ENCODE measurements at regions not wholly inside any gene's neighbourhood (a gene's known extent, or its start where the extent isn't known, plus 50 kb on each side); places are given as distances from the start of the nearest gene placed in this dataset.

GRCh38 chr10:129123428-129123827, 343.6 kb upstream of the MGMT start:
- no peaks in the 10 kb centered on the region for H4K20me1 ChIP-seq (replicated peaks; ENCODE audit: control insufficient read depth, insufficient read depth, low read length)
- H3K79me2 ChIP-seq (ENCODE audit: control insufficient read depth, insufficient read depth, low read length): no peaks in the 10 kb centered on the region
- no peaks in the 10 kb centered on the region for H3K36me3 ChIP-seq (ENCODE audit: control insufficient read depth, insufficient read depth, low read length)
- POLR2A ChIA-PET: no interaction called here
- intact Hi-C loops (cut with micrococcal nuclease) (no loop called here), in situ Hi-C loops (cut with MboI) (no loop called here)
- no peaks in the 10 kb centered on the region for H3K4me1 ChIP-seq (replicated peaks in 1 of 2; ENCODE audit: control insufficient read depth in 2 of 2, insufficient read depth in 2 of 2, low read length in 2 of 2)
- H3K4me3 ChIP-seq: no peak overlapping the region
- FAIRE-seq (no peak), DNase-seq (ENCODE audit: extremely low read depth in 1 of 4, low spot score in 3 of 4) (no peak), ATAC-seq (no peak)
- H3K27ac ChIP-seq (ENCODE audit: extremely low read depth, low read depth, low read length): no peak overlapping the region
- CTCF ChIA-PET (ENCODE audit: low intra/inter-chr PET ratio): no interaction called here
- no peaks in the 10 kb centered on the region for H3K9me1 ChIP-seq (ENCODE audit: control insufficient read depth, insufficient read depth, low read length)
- H2AFZ ChIP-seq (ENCODE audit: low read depth, low read length): no peak overlapping the region
- H3K4me2 ChIP-seq (ENCODE audit: insufficient read depth, low read length): no peak overlapping the region
- no peaks in the 10 kb centered on the region for H3K9me3 ChIP-seq (replicated peaks; ENCODE audit: control insufficient read depth, insufficient read depth, low read depth, low read length)
- TF ChIP-seq ZNF518B (CRISPR knock-in tag; IDR thresholded peaks at IDR 0.05) (no peak), NFE2 (IDR thresholded peaks at IDR 0.05; ENCODE audit: low read depth) (no peak)
- no TSS peak for BruUV-seq (replicated peaks)
- H3K27me3 ChIP-seq (ENCODE audit: control insufficient read depth in 2 of 2, insufficient read depth in 2 of 2, low read length in 2 of 2): peaks cover 0 to 4% of the 10 kb centered on the region in 2 experiments; a peak in 1 of 5 replicates
- WGBS (ENCODE audit: insufficient coverage, low coverage, missing lambda C conversion rate): 2% methylated on average over 6 of the region's 6 CpGs
- H3K9ac ChIP-seq (ENCODE audit: insufficient read depth in 1 of 2, low read depth in 2 of 2, low read length in 2 of 2): no peak overlapping the region

DNA sequence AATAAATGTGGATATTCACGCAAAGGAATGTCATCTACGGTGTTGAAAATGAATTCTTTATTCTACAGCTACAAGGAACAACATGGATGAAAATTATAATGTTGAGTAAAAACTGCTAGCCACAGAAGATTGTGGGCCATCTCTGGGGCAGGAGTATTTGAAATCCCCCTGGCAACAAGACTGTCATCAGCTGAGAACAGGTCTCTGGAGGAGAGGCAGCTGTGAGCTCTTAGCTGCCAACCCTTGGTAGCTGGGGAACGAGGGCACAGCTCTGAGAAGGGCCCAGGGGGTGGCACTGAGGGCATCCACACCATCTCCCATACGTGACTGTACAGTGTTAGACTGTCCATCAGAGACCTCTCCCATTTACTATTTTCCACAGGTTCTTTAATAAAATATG, 340.1 kb upstream of the MGMT start:
- no TSS peak for BruUV-seq (replicated peaks)
- TF ChIP-seq ZNF561 (CRISPR knock-in tag; conservative IDR thresholded peaks at IDR 0.05) (no peak), ZNF512 (tag; IDR thresholded peaks at IDR 0.05) (no peak), ZNF133 (CRISPR knock-in tag; IDR thresholded peaks at IDR 0.05) (no peak)

More for the DNA sequence above, 340.1 kb upstream of the MGMT start:
- Histone ChIP-seq H3K4me2 (ENCODE audit: insufficient read depth, low read length) (no peak overlapping the region), H3K27ac (ENCODE audit: extremely low read depth, low read depth, low read length) (no peak overlapping the region), H3K9me1 (ENCODE audit: control insufficient read depth, insufficient read depth, low read length) (no peaks in the 10 kb centered on the region), H3K9ac (ENCODE audit: insufficient read depth in 1 of 2, low read depth in 2 of 2, low read length in 2 of 2) (no peak overlapping the region), H3K9me3 (replicated peaks; ENCODE audit: control insufficient read depth, insufficient read depth, low read depth, low read length) (no peaks in the 10 kb centered on the region), H2AFZ (ENCODE audit: low read depth, low read length) (no peak overlapping the region), H3K27me3 (ENCODE audit: control insufficient read depth in 2 of 2, insufficient read depth in 2 of 2, low read length in 2 of 2) (peaks cover 0 to 5% of the 10 kb centered on the region in 2 experiments; a peak in 1 of 5 replicates), H4K20me1 (replicated peaks; ENCODE audit: control insufficient read depth, insufficient read depth, low read length) (no peaks in the 10 kb centered on the region), H3K36me3 (ENCODE audit: control insufficient read depth, insufficient read depth, low read length) (no peaks in the 10 kb centered on the region), H3K79me2 (ENCODE audit: control insufficient read depth, insufficient read depth, low read length) (no peaks in the 10 kb centered on the region), H3K4me3 (no peak overlapping the region), H3K4me1 (replicated peaks in 1 of 2; ENCODE audit: control insufficient read depth in 2 of 2, insufficient read depth in 2 of 2, low read length in 2 of 2) (no peaks in the 10 kb centered on the region)
- intact Hi-C loops (cut with micrococcal nuclease) (no loop called here), in situ Hi-C loops (cut with MboI) (no loop called here)
- FAIRE-seq: no peak
- ChIA-PET CTCF (ENCODE audit: low intra/inter-chr PET ratio) (no interaction called here), POLR2A (no interaction called here)
- 0% methylated on average over 4 of the region's 4 CpGs for WGBS (ENCODE audit: insufficient coverage, low coverage, missing lambda C conversion rate)
- no peak for DNase-seq (ENCODE audit: extremely low read depth in 1 of 4, low spot score in 3 of 4)
- no peak for ATAC-seq

All from K562 (cell line).